Activated CD4-positive, CD25-positive, alpha-beta regulatory T cell treated with anti-CD3 and anti-CD28 coated beads, Interleukin-2, amount 50 U/mL, for 24 hours (primary cell): ENCODE measurements at regions not wholly inside any gene's neighbourhood (a gene's known extent, or its start where the extent isn't known, plus 50 kb on each side); places are given as distances from the start of the nearest gene placed in this dataset.
"Not testable (repeated sequence)": the region's sequence is repeated elsewhere in the genome, so short reads cannot be mapped to it uniquely, and the experiment has no call there.

Source experiments
- ATAC-seq, 2 donors: fragments of 150-1000 bp; cut with Tn5 transposase; one replicate each; pipeline ENCODE4 v1.10.0; 2021; ENCODE audit warnings: mild to moderate bottlenecking in 1 of 2, moderate library complexity in 1 of 2

GRCh38 chr9:82829818-82830217 lies 233.1 kb downstream of the RASEF start:
- no peak for ATAC-seq

- ATAC-seq: no peak
Measured at GRCh38 chr9:82865524-82865923, 197.4 kb downstream of the RASEF start.

- ATAC-seq: no peak
Measured at GRCh38 chr9:82880336-82881050, 182.4 kb downstream of the RASEF start.

- ATAC-seq: no peak
Measured at GRCh38 chr9:82882138-82882537, 180.8 kb downstream of the RASEF start.

- ATAC-seq: no peak
Measured at GRCh38 chr9:82882748-82883147, 180.2 kb downstream of the RASEF start.

GRCh38 chr9:82883436-82883835 lies 179.5 kb downstream of the RASEF start:
- no peak for ATAC-seq

- not testable (repeated sequence) for ATAC-seq
Measured at GRCh38 chr9:82883974-82884373, 179.0 kb downstream of the RASEF start.

GRCh38 chr9:82890401-82890800 lies 172.5 kb downstream of the RASEF start:
- no peak for ATAC-seq

- ATAC-seq: no peak
Measured at GRCh38 chr9:82890865-82891264, 172.1 kb downstream of the RASEF start.

GRCh38 chr9:82891321-82891720 lies 171.6 kb downstream of the RASEF start:
- ATAC-seq: no peak

GRCh38 chr9:82893549-82893948 lies 169.4 kb downstream of the RASEF start:
- no peak for ATAC-seq

- ATAC-seq: no peak
Measured at GRCh38 chr9:82894548-82894947, 168.4 kb downstream of the RASEF start.

- ATAC-seq: no peak
Measured at GRCh38 chr9:82894961-82895821, 167.8 kb downstream of the RASEF start.

GRCh38 chr9:82895822-82896110 lies 167.2 kb downstream of the RASEF start:
- ATAC-seq: no peak

- no peak for ATAC-seq
Measured at GRCh38 chr9:82903503-82903902, 159.4 kb downstream of the RASEF start.

- ATAC-seq: no peak
Measured at GRCh38 chr9:82911996-82912395, 150.9 kb downstream of the RASEF start.

GRCh38 chr9:82912645-82913044 lies 150.3 kb downstream of the RASEF start:
- no peak for ATAC-seq

GRCh38 chr9:82916238-82916637 lies 146.7 kb downstream of the RASEF start:
- not testable (repeated sequence) for ATAC-seq

- no peak for ATAC-seq
Measured at GRCh38 chr9:82920154-82920553, 142.8 kb downstream of the RASEF start.

GRCh38 chr9:82922686-82923085 lies 140.3 kb downstream of the RASEF start:
- no peak for ATAC-seq

GRCh38 chr9:82923092-82923911 lies 139.6 kb downstream of the RASEF start:
- no peak for ATAC-seq

GRCh38 chr9:82923912-82924605 lies 138.9 kb downstream of the RASEF start:
- no peak for ATAC-seq
